HCT116 (cell line): ENCODE measurements at regions not wholly inside any gene's neighbourhood (a gene's known extent, or its start where the extent isn't known, plus 50 kb on each side); places are given as distances from the start of the nearest gene placed in this dataset.

Source experiments
- ATAC-seq: fragments of 200-7000 bp; cut with Tn5 transposase; 2 replicates; pipeline ENCODE4 v1.9.1; 2020; ENCODE audit warnings: mild to moderate bottlenecking, moderate library complexity
- BruUV-seq: library from RNA; stranded (reverse); fragments of 400-500 nt; replicated peaks from 2 replicates; lab custom pipeline; 2021; lab: Mats Ljungman, UMichigan
- CTCF ChIA-PET: fragments of 300-600 bp; sonication (Branson Sonifier 250); formaldehyde crosslinking; loops from one replicate; lab custom pipeline; 2021; ENCODE audit warnings: antibody characterized with exemption; lab: Charles Lee
- POLR2A ChIA-PET: fragments of 300-600, 350-600 bp; sonication (Branson Sonifier 250); formaldehyde crosslinking; loops from one replicate; lab custom pipeline; 2021; ENCODE audit warnings: antibody characterized with exemption; lab: Charles Lee
- RAD21 ChIA-PET, 2 experiments: fragments of 300-600 bp; sonication (Branson Sonifier 250); formaldehyde crosslinking; loops; one replicate each; lab custom pipeline; 2023; ENCODE audit warnings: low total read pairs in 2 of 2; ENCODE audit not compliant: uncharacterized antibody in 2 of 2, unreplicated experiment in 2 of 2, low non-redundant PET in 1 of 2; lab: Charles Lee
- DNase-seq: peaks from one replicate; pipeline ENCODE4 v3.0.0-alpha.2; 2010; ENCODE audit warnings: low read depth, low spot score
- H2AFZ ChIP-seq: fragments of 200-600 bp; shearing (Covaris generic), sonication (generic); 2 replicates; pipeline ENCODE4 v1.6.1; 2017; ENCODE audit warnings: low read depth, mixed run types, mixed read lengths, antibody characterized with exemption, low read length; ENCODE audit not compliant: poor library complexity, severe bottlenecking
- H3K27ac ChIP-seq: 2 replicates; pipeline ENCODE4 v1.5.1; 2012; ENCODE audit warnings: low read depth, low read length
- H3K27me3 ChIP-seq: fragments of 200-600 bp; sonication (generic); 2 replicates; pipeline ENCODE4 v1.6.1; 2016; ENCODE audit warnings: mixed run types, low read length, mixed read lengths; ENCODE audit not compliant: insufficient read depth
- H3K36me3 ChIP-seq, 2 experiments: fragments of 200-500 bp in 1 of 2; fragments of 200-600 bp in 1 of 2; sonication (Bioruptor generic) in 1 of 2; sonication (generic) in 1 of 2; 2 replicates each; pipeline versions ENCODE4 v1.5.1 to v1.6.1; 2014 to 2016; ENCODE audit warnings: low read length in 2 of 2, inconsistent platforms in 1 of 2, mixed read lengths in 1 of 2, mixed run types in 1 of 2; ENCODE audit not compliant: insufficient read depth in 2 of 2, control insufficient read depth in 1 of 2
- H3K4me1 ChIP-seq, 2 experiments: fragments of 200-600 bp in 1 of 2; sonication (generic) in 1 of 2; 2 replicates each; pipeline versions ENCODE4 v1.5.1 to v1.6.1; 2012 to 2017; ENCODE audit warnings: low read length in 2 of 2, inconsistent platforms in 1 of 2, mild to moderate bottlenecking in 1 of 2, mixed read lengths in 1 of 2, mixed run types in 1 of 2, moderate library complexity in 1 of 2; ENCODE audit not compliant: insufficient read depth in 2 of 2, control insufficient read depth in 1 of 2
- H3K4me2 ChIP-seq: fragments of 200-600 bp; sonication (generic); 2 replicates; pipeline ENCODE4 v1.6.1; 2017; ENCODE audit warnings: mixed run types, low read length, mixed read lengths
- H3K4me3 ChIP-seq, 2 experiments: fragments of 200-600 bp in 1 of 2; sonication (generic) in 1 of 2; replicated peaks in 1 of 2; 2 replicates each; pipeline ENCODE4 v1.5.1; 2011 to 2016; ENCODE audit warnings: low read length in 2 of 2, control low read depth in 1 of 2, low read depth in 1 of 2, mild to moderate bottlenecking in 1 of 2, mixed read lengths in 1 of 2, mixed run types in 1 of 2
- H3K79me2 ChIP-seq: fragments of 200-600 bp; sonication (generic); 2 replicates; pipeline ENCODE4 v1.6.1; 2017; ENCODE audit warnings: mild to moderate bottlenecking, mixed run types, low read length, moderate library complexity, mixed read lengths; ENCODE audit not compliant: insufficient read depth
- H3K9ac ChIP-seq: fragments of 200-600 bp; sonication (generic); 2 replicates; pipeline ENCODE4 v1.6.1; 2016; ENCODE audit warnings: low read length, mixed read lengths
- H3K9me2 ChIP-seq: fragments of 200-600 bp; sonication (generic), shearing (Covaris generic); 2 replicates; pipeline ENCODE4 v1.6.1; 2017; ENCODE audit warnings: mixed run types, mild to moderate bottlenecking, moderate library complexity; ENCODE audit not compliant: insufficient read depth
- H3K9me3 ChIP-seq, 2 experiments: fragments of 200-500 bp in 1 of 2; fragments of 200-600 bp in 1 of 2; sonication (Bioruptor generic) in 1 of 2; sonication (generic) in 1 of 2; 2 replicates each; pipeline ENCODE4 v1.6.1; 2014 to 2017; ENCODE audit warnings: low read length in 2 of 2, mixed read lengths in 2 of 2, inconsistent platforms in 1 of 2, low read depth in 1 of 2, mild to moderate bottlenecking in 1 of 2, mixed run types in 1 of 2, moderate library complexity in 1 of 2; ENCODE audit not compliant: control insufficient read depth in 1 of 2, insufficient read depth in 1 of 2
- H4K20me1 ChIP-seq: fragments of 200-600 bp; sonication (generic), shearing (Covaris generic); 2 replicates; pipeline ENCODE4 v1.6.1; 2017; ENCODE audit warnings: mixed run types, mild to moderate bottlenecking, moderate library complexity; ENCODE audit not compliant: insufficient read depth
- CBX3 ChIP-seq: IDR thresholded peaks from 2 replicates; pipeline ENCODE4 v1.6.1; 2012; ENCODE audit warnings: low read depth
- ELF1 ChIP-seq: IDR thresholded peaks from 2 replicates; pipeline ENCODE4 v1.6.1; 2012; ENCODE audit warnings: low read depth, borderline replicate concordance
- EZH2phosphoT487 ChIP-seq: fragments of 200-600 bp; IDR thresholded peaks from 2 replicates; pipeline ENCODE4 v1.6.1; 2018; ENCODE audit warnings: antibody characterized with exemption, borderline replicate concordance
- FOSL1 ChIP-seq: IDR thresholded peaks from 2 replicates; pipeline ENCODE4 v1.6.1; 2012; ENCODE audit warnings: low read depth
- JUND ChIP-seq: IDR thresholded peaks from 2 replicates; pipeline ENCODE4 v1.6.1; 2012
- POLR2A ChIP-seq: IDR thresholded peaks from 2 replicates; pipeline ENCODE4 v1.7.0; 2011; ENCODE audit warnings: borderline replicate concordance; ENCODE audit not compliant: insufficient read depth, insufficient read length; ENCODE audit errors: extremely low read depth
- POLR2AphosphoS5 ChIP-seq: IDR thresholded peaks from 2 replicates; pipeline ENCODE4 v1.6.1; 2011; ENCODE audit warnings: mild to moderate bottlenecking, low read depth, low read length, moderate library complexity
- RAD21 ChIP-seq: IDR thresholded peaks from 2 replicates; pipeline ENCODE4 v1.6.1; 2012; ENCODE audit warnings: low read depth, mild to moderate bottlenecking
- SIN3A ChIP-seq: IDR thresholded peaks from 2 replicates; pipeline ENCODE4 v1.6.1; 2012; ENCODE audit warnings: low read depth
- SP1 ChIP-seq: IDR thresholded peaks from 2 replicates; pipeline ENCODE4 v1.6.1; 2012; ENCODE audit warnings: low read depth
- SRF ChIP-seq: IDR thresholded peaks from 2 replicates; pipeline ENCODE4 v1.6.1; 2012; ENCODE audit warnings: low read depth
- TCF7L2 ChIP-seq: IDR thresholded peaks from 2 replicates; pipeline ENCODE4 v1.7.0; 2011; ENCODE audit warnings: borderline replicate concordance, inconsistent platforms; ENCODE audit not compliant: insufficient read depth, insufficient read length; ENCODE audit errors: extremely low read depth
- YY1 ChIP-seq: IDR thresholded peaks from 2 replicates; pipeline ENCODE4 v1.6.1; 2011; ENCODE audit warnings: low read length, low read depth, moderate library complexity, mild to moderate bottlenecking; ENCODE audit not compliant: insufficient replicate concordance; ENCODE audit errors: extremely low read depth
- ZFX ChIP-seq: fragments of 450-650 bp; IDR thresholded peaks from 2 replicates; pipeline ENCODE4 v1.6.1; 2017
- ZNF274 ChIP-seq: fragments of 200-500 bp; sonication (Bioruptor generic); IDR thresholded peaks from 2 replicates; pipeline ENCODE4 v1.6.1; 2014; ENCODE audit warnings: mild to moderate bottlenecking, low read depth, low read length, inconsistent platforms
- intact Hi-C: fragments of 100-400 bp; cut with micrococcal nuclease; formaldehyde crosslinking; loops from 2 replicates; pipeline ENCODE4 v1.10.0; 2022
- TF ChIP-seq, protein P1 (sequence below): IDR thresholded peaks from 2 replicates; pipeline ENCODE4 v1.6.1; 2012; ENCODE audit warnings: low read depth
- TF ChIP-seq, protein P2 (sequence below): IDR thresholded peaks from 2 replicates; pipeline ENCODE4 v1.6.1; 2012
- TF ChIP-seq, protein P3 (sequence below): IDR thresholded peaks from 2 replicates; pipeline ENCODE4 v1.6.1; 2012

DNA sequence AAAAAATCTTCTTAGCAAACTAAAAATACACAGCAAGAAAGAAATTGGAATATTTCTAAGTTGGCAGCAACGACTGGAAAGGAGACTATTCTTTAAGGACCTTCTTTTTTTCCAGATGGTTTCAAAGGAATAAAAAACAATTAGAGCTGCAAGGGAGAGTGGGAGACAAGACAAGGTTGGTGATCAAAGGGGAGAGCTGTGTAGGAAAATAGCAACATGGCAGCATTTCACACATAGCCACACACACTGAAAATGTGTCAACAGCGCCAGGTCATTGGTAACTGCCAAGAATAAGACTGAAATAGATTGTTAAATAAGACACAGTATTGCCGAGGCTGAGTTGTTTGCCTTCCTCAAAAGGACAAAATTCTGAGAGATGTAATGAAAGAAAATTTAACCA is 88.1 kb upstream of the TLE1 start:
- Histone ChIP-seq H3K9me2 (no peaks in the 10 kb centered on the region), H3K9me3 (no peaks in the 10 kb centered on the region), H3K4me2 (no peak overlapping the region), H3K9ac (no peak overlapping the region), H2AFZ (no peak overlapping the region), H4K20me1 (no peaks in the 10 kb centered on the region), H3K79me2 (no peaks in the 10 kb centered on the region), H3K4me1 (no peaks in the 10 kb centered on the region), H3K36me3 (no peaks in the 10 kb centered on the region), H3K27me3 (no peaks in the 10 kb centered on the region), H3K27ac (no peak overlapping the region), H3K4me3 (no peak overlapping the region)
- ATAC-seq (no peak), DNase-seq (no peak)
- intact Hi-C loops: no loop called here
- CTCF ChIA-PET: no interaction called here
- BruUV-seq: no TSS peak
- POLR2A ChIA-PET: no interaction called here
- RAD21 ChIA-PET: no interaction called here
- TF ChIP-seq CBX3: no peak
- no peak for TF ChIP-seq SP1
- TF ChIP-seq, protein P1, sequence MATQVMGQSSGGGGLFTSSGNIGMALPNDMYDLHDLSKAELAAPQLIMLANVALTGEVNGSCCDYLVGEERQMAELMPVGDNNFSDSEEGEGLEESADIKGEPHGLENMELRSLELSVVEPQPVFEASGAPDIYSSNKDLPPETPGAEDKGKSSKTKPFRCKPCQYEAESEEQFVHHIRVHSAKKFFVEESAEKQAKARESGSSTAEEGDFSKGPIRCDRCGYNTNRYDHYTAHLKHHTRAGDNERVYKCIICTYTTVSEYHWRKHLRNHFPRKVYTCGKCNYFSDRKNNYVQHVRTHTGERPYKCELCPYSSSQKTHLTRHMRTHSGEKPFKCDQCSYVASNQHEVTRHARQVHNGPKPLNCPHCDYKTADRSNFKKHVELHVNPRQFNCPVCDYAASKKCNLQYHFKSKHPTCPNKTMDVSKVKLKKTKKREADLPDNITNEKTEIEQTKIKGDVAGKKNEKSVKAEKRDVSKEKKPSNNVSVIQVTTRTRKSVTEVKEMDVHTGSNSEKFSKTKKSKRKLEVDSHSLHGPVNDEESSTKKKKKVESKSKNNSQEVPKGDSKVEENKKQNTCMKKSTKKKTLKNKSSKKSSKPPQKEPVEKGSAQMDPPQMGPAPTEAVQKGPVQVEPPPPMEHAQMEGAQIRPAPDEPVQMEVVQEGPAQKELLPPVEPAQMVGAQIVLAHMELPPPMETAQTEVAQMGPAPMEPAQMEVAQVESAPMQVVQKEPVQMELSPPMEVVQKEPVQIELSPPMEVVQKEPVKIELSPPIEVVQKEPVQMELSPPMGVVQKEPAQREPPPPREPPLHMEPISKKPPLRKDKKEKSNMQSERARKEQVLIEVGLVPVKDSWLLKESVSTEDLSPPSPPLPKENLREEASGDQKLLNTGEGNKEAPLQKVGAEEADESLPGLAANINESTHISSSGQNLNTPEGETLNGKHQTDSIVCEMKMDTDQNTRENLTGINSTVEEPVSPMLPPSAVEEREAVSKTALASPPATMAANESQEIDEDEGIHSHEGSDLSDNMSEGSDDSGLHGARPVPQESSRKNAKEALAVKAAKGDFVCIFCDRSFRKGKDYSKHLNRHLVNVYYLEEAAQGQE: no peak
- TF ChIP-seq RAD21: no peak
- no peak for TF ChIP-seq POLR2A
- TF ChIP-seq ZNF274: no peak
- TF ChIP-seq ELF1: no peak
- TF ChIP-seq YY1: no peak
- TF ChIP-seq, protein P2, sequence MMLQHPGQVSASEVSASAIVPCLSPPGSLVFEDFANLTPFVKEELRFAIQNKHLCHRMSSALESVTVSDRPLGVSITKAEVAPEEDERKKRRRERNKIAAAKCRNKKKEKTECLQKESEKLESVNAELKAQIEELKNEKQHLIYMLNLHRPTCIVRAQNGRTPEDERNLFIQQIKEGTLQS: no peak
- TF ChIP-seq ZFX: no peak
- TF ChIP-seq JUND: no peak
- TF ChIP-seq SRF: no peak
- no peak for TF ChIP-seq TCF7L2
- TF ChIP-seq, protein P3, sequence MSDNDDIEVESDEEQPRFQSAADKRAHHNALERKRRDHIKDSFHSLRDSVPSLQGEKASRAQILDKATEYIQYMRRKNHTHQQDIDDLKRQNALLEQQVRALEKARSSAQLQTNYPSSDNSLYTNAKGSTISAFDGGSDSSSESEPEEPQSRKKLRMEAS: no peak
- TF ChIP-seq SIN3A: no peak
- no peak for TF ChIP-seq POLR2AphosphoS5
- TF ChIP-seq FOSL1: no peak
- no peak for TF ChIP-seq EZH2phosphoT487
